ENCODE measurements at regions not wholly inside any gene's neighbourhood (a gene's known extent, or its start where the extent isn't known, plus 50 kb on each side); places are given as distances from the start of the nearest gene placed in this dataset.
"Not testable (repeated sequence)": the region's sequence is repeated elsewhere in the genome, so short reads cannot be mapped to it uniquely, and the experiment has no call there.

- DNase-seq, result no peak
These were observed 548.0 kb downstream of the SATB2 start for GRCh38 chr2:198909525-198910267.

GRCh38 chr2:198905881-198906612 is 551.7 kb downstream of the SATB2 start:
- DNase-seq, result no peak

- no peak for DNase-seq
These were observed 555.8 kb downstream of the SATB2 start for GRCh38 chr2:198901894-198902293.

- DNase-seq, result no peak
These were observed 557.6 kb downstream of the SATB2 start for GRCh38 chr2:198900141-198900540.

GRCh38 chr2:198890490-198890889 is 567.2 kb downstream of the SATB2 start:
- DNase-seq, result no peak

GRCh38 chr2:198883604-198884003 is 574.1 kb downstream of the SATB2 start:
- DNase-seq, result no peak

GRCh38 chr2:198880986-198881385 is 576.8 kb downstream of the SATB2 start:
- no peak for DNase-seq

GRCh38 chr2:198880421-198880820 is 577.3 kb downstream of the SATB2 start:
- no peak for DNase-seq

GRCh38 chr2:198874472-198874858 is 583.3 kb downstream of the SATB2 start:
- DNase-seq, result no peak

- no peak for DNase-seq
These were observed 584.0 kb downstream of the SATB2 start for GRCh38 chr2:198873503-198874471.

- no peak for DNase-seq
These were observed 594.1 kb downstream of the SATB2 start for GRCh38 chr2:198863655-198864054.

GRCh38 chr2:198861080-198861479 is 596.7 kb downstream of the SATB2 start:
- no peak for DNase-seq

- DNase-seq, result no peak
These were observed 600.5 kb downstream of the SATB2 start for GRCh38 chr2:198857246-198857645.

GRCh38 chr2:198855746-198856145 is 602.0 kb downstream of the SATB2 start:
- DNase-seq, result not testable (repeated sequence)

- DNase-seq, result no peak
These were observed 605.5 kb downstream of the SATB2 start for GRCh38 chr2:198852248-198852647.

- DNase-seq, result no peak
These were observed 632.2 kb downstream of the SATB2 start for GRCh38 chr2:198825534-198825933.

GRCh38 chr2:198817536-198817935 is 640.2 kb downstream of the SATB2 start:
- DNase-seq, result no peak

GRCh38 chr2:198815626-198816025 is 642.1 kb downstream of the SATB2 start:
- no peak for DNase-seq

- DNase-seq, result no peak
These were observed 646.5 kb downstream of the SATB2 start for GRCh38 chr2:198811198-198811597.

- DNase-seq, result no peak
These were observed 647.8 kb downstream of the SATB2 start for GRCh38 chr2:198809976-198810375.

- no peak for DNase-seq
These were observed 650.6 kb downstream of the SATB2 start for GRCh38 chr2:198807131-198807530.

- no peak for DNase-seq
These were observed 662.3 kb downstream of the SATB2 start for GRCh38 chr2:198795419-198795818.

- no peak for DNase-seq
These were observed 666.1 kb downstream of the SATB2 start for GRCh38 chr2:198791623-198792022.

Data from GF-D8 (cell line).